MG63 (cell line): ENCODE measurements at regions not wholly inside any gene's neighbourhood (a gene's known extent, or its start where the extent isn't known, plus 50 kb on each side); places are given as distances from the start of the nearest gene placed in this dataset.
A peak's percentile ranks its signal among the peaks of the same experiment; 100 is the strongest.
"Not testable (repeated sequence)": the region's sequence is repeated elsewhere in the genome, so short reads cannot be mapped to it uniquely, and the experiment has no call there.

Experiments
- DNase-seq: peaks from one replicate; pipeline ENCODE4 v3.0.0-alpha.2; 2020
- H3K27me3 ChIP-seq: fragments of 250-450 bp; sonication (Bioruptor Pico); 2 replicates; pipeline ENCODE4 v1.5.1; 2020; ENCODE audit warnings: mild to moderate bottlenecking, moderate library complexity
- H3K36me3 ChIP-seq: fragments of 250-450 bp; sonication (Bioruptor Pico); 2 replicates; pipeline ENCODE4 v1.5.1; 2020; ENCODE audit warnings: mild to moderate bottlenecking, moderate library complexity
- H3K4me3 ChIP-seq: fragments of 250-450 bp; sonication (Bioruptor Pico); 2 replicates; pipeline ENCODE4 v1.5.1; 2020; ENCODE audit warnings: mild to moderate bottlenecking, moderate library complexity
- H3K9me3 ChIP-seq: fragments of 250-450 bp; sonication (Bioruptor Pico); 2 replicates; pipeline ENCODE4 v1.5.1; 2020; ENCODE audit warnings: mild to moderate bottlenecking, moderate library complexity

- H3K9me3 ChIP-seq = no peaks in the 10 kb centered on the region; the same call in 1 of the 2 replicates
- no peaks in the 10 kb centered on the region for H3K36me3 ChIP-seq
- DNase-seq = no peak
- H3K4me3 ChIP-seq = no peak overlapping the region
- H3K27me3 ChIP-seq = no peaks in the 10 kb centered on the region
These were observed 54.0 kb upstream of the ANKRD28 start for GRCh38 chr3:15851735-15852134.

GRCh38 chr3:15858547-15859506, 61.0 kb upstream of the ANKRD28 start:
- Histone ChIP-seq H3K27me3 (no peaks in the 10 kb centered on the region), H3K9me3 (no peaks in the 10 kb centered on the region), H3K36me3 (no peaks in the 10 kb centered on the region), H3K4me3 (peak overlapping the region; percentile 69)
- peak; percentile 10 for DNase-seq

GRCh38 chr3:15859507-15860013, 61.8 kb upstream of the ANKRD28 start:
- no peaks in the 10 kb centered on the region for H3K27me3 ChIP-seq
- DNase-seq = peak; percentile 85
- H3K4me3 ChIP-seq = peak overlapping the region; percentile 69
- no peaks in the 10 kb centered on the region for H3K36me3 ChIP-seq
- H3K9me3 ChIP-seq = no peaks in the 10 kb centered on the region

GRCh38 chr3:15860014-15860934, 62.5 kb upstream of the ANKRD28 start:
- peak; percentile 69 for DNase-seq
- H3K4me3 ChIP-seq = peak overlapping the region; percentile 69
- no peaks in the 10 kb centered on the region for H3K27me3 ChIP-seq
- H3K36me3 ChIP-seq = 0 out of 2 replicates have a peak, but pooled peaks cover under 1% of the 10 kb centered on the region
- H3K9me3 ChIP-seq = no peaks in the 10 kb centered on the region

GRCh38 chr3:15861163-15861562, 63.4 kb upstream of the ANKRD28 start:
- no peaks in the 10 kb centered on the region for H3K9me3 ChIP-seq
- no peaks in the 10 kb centered on the region for H3K27me3 ChIP-seq
- H3K4me3 ChIP-seq = no peak overlapping the region; the same call in 1 of the 2 replicates
- no peak for DNase-seq
- H3K36me3 ChIP-seq = 0 out of 2 replicates have a peak, but pooled peaks cover 2% of the 10 kb centered on the region

- Histone ChIP-seq H3K36me3 (no peaks in the 10 kb centered on the region), H3K4me3 (no peak overlapping the region), H3K9me3 (no peaks in the 10 kb centered on the region; the same call in 1 of the 2 replicates), H3K27me3 (no peaks in the 10 kb centered on the region)
- DNase-seq = no peak
These were observed 75.0 kb upstream of the ANKRD28 start for GRCh38 chr3:15872807-15873206.

GRCh38 chr3:15873415-15873814, 75.6 kb upstream of the ANKRD28 start:
- H3K36me3 ChIP-seq = no peaks in the 10 kb centered on the region
- no peaks in the 10 kb centered on the region for H3K27me3 ChIP-seq
- H3K4me3 ChIP-seq = no peak overlapping the region
- no peaks in the 10 kb centered on the region for H3K9me3 ChIP-seq
- no peak for DNase-seq

GRCh38 chr3:15875016-15875689, 77.4 kb upstream of the ANKRD28 start:
- H3K4me3 ChIP-seq = no peak overlapping the region
- no peaks in the 10 kb centered on the region for H3K9me3 ChIP-seq
- DNase-seq = no peak
- H3K36me3 ChIP-seq = no peaks in the 10 kb centered on the region
- H3K27me3 ChIP-seq = no peaks in the 10 kb centered on the region

- no peaks in the 10 kb centered on the region for H3K27me3 ChIP-seq
- H3K36me3 ChIP-seq = no peaks in the 10 kb centered on the region
- no peak overlapping the region for H3K4me3 ChIP-seq
- H3K9me3 ChIP-seq = no peaks in the 10 kb centered on the region
- no peak for DNase-seq
These were observed 78.9 kb upstream of the ANKRD28 start for GRCh38 chr3:15876669-15877068.

GRCh38 chr3:15877813-15878212, 80.0 kb upstream of the ANKRD28 start:
- Histone ChIP-seq H3K9me3 (no peaks in the 10 kb centered on the region), H3K36me3 (no peaks in the 10 kb centered on the region), H3K4me3 (no peak overlapping the region), H3K27me3 (no peaks in the 10 kb centered on the region)
- DNase-seq = no peak

GRCh38 chr3:15879787-15880186, 82.0 kb upstream of the ANKRD28 start:
- not testable (repeated sequence) for H3K9me3 ChIP-seq, H3K36me3 ChIP-seq, DNase-seq, H3K27me3 ChIP-seq, H3K4me3 ChIP-seq

GRCh38 chr3:15882577-15882976, 84.8 kb upstream of the ANKRD28 start:
- DNase-seq = no peak

GRCh38 chr3:15884132-15884531, 86.4 kb upstream of the ANKRD28 start:
- DNase-seq = no peak
- peaks cover 5% of the 10 kb centered on the region; the same call in 1 of the 2 replicates for H3K9me3 ChIP-seq
- H3K27me3 ChIP-seq = no peaks in the 10 kb centered on the region
- no peak overlapping the region for H3K4me3 ChIP-seq
- H3K36me3 ChIP-seq = no peaks in the 10 kb centered on the region

More at GRCh38 chr3:15882577-15882976, 84.8 kb upstream of the ANKRD28 start:
- Histone ChIP-seq H3K36me3 (no peaks in the 10 kb centered on the region), H3K27me3 (no peaks in the 10 kb centered on the region), H3K9me3 (peaks cover 5% of the 10 kb centered on the region; the same call in 1 of the 2 replicates), H3K4me3 (no peak overlapping the region)

GRCh38 chr3:15886521-15886920, 88.7 kb upstream of the ANKRD28 start:
- Histone ChIP-seq H3K36me3 (no peaks in the 10 kb centered on the region), H3K4me3 (no peak overlapping the region), H3K9me3 (peaks cover 5% of the 10 kb centered on the region; the same call in 1 of the 2 replicates), H3K27me3 (no peaks in the 10 kb centered on the region)
- no peak for DNase-seq

- Histone ChIP-seq H3K9me3 (peaks cover 5% of the 10 kb centered on the region; the same call in 1 of the 2 replicates), H3K27me3 (no peaks in the 10 kb centered on the region), H3K4me3 (no peak overlapping the region), H3K36me3 (no peaks in the 10 kb centered on the region)
- no peak for DNase-seq
These were observed 89.5 kb upstream of the ANKRD28 start for GRCh38 chr3:15887261-15887660.

- H3K9me3 ChIP-seq = peaks cover 5% of the 10 kb centered on the region; the same call in 1 of the 2 replicates
- no peak for DNase-seq
- no peaks in the 10 kb centered on the region for H3K36me3 ChIP-seq
- no peak overlapping the region for H3K4me3 ChIP-seq
- no peaks in the 10 kb centered on the region for H3K27me3 ChIP-seq
These were observed 92.2 kb upstream of the ANKRD28 start for GRCh38 chr3:15889936-15890335.
